GM19351 (cell line): ENCODE measurements at regions not wholly inside any gene's neighbourhood (a gene's known extent, or its start where the extent isn't known, plus 50 kb on each side); places are given as distances from the start of the nearest gene placed in this dataset.
A peak's percentile ranks its signal among the peaks of the same experiment; 100 is the strongest.

Experiments used
- ATAC-seq: cut with Tn5 transposase; IDR thresholded peaks from one replicate; pipeline ENCODE4 v1.9.1; 2021; ENCODE audit warnings: mild to moderate bottlenecking, moderate library complexity; ENCODE audit not compliant: unreplicated experiment

- no peak for ATAC-seq
These were observed 314.8 kb downstream of the DIPK2A start for GRCh38 chr3:144286235-144286910.

DNA sequence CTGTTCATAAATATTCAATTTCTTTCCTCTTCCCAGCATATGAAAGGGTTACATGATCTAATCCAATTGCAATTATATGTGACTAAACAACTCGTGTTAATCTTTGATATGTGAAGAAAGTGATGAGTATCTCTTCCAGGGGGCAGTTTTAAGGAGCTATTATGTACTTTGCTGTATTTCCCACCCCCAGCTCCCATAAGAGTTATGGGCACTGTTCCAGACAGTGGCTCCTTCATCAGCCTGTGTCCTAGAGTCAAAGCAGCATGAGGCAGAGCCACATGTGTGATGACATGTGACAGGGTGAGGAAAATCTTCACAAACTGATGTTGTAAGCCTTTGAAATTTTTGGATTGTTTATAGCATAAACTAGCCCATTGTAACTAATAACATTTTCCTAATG is 315.4 kb downstream of the DIPK2A start:
- no peak for ATAC-seq

- peak; percentile 77 for ATAC-seq
These were observed 317.4 kb downstream of the DIPK2A start for GRCh38 chr3:144289057-144289456.

DNA sequence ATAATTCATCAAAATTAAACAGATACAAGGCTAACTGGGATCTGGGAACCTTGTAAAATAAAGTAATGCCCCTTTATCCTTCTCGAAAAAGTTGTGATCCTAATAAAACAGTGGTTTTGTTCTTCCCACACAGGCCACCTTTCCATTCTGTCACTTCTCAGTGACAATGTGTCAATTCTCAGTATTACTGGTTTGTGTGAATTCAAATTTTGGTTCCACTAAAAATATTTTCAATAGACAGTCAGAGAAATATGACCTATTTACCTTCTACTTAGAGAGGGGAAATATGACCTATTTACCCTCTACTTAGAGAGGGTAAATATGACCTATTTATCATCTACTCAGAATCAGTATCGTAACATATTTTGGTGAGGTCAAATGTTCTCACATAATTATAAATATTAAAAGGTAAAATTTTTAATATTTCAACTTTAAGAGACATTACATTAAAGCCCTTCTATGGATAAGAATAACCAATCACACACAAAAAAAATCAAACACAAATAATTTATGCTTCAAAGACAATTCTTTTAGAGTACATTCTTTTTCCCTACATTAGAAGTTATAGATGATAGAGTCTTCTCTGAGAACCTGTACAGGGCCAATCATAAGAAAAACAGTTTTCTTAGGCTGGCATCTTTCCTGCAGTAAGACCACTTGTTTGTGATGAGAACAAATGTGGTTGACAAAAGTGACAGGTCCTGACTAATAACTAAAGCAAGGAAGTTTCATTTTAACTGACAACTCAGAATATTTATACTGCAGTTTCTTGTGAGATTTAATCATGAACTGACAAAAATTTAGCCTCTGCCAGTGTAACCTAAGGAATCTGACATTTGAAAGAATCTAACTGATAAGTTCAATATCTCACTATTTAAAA is 323.3 kb downstream of the DIPK2A start:
- ATAC-seq = peak; percentile 80

- no peak for ATAC-seq
These were observed 324.0 kb downstream of the DIPK2A start for GRCh38 chr3:144295613-144296012.

DNA sequence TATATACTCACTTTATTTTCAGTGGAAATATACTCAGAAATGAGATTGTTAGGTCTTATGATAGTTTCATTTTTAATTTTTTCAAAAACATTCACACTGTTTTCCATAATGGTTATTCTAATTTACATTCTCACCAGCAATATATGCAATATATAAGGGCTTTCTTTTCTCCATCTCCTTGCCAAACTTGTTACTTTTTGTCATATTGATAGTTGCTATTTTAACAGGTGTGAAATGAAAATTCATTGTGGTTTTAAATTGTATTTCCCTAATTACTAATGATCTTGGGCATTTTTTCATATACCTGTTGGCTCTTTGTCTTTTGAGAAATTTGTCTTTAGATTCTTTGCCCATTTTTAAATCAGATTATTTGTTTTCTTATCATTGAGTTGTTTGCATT is 325.2 kb downstream of the DIPK2A start:
- ATAC-seq = peak; percentile 36

- no peak for ATAC-seq
These were observed 330.2 kb downstream of the DIPK2A start for GRCh38 chr3:144301863-144302262.

- ATAC-seq = no peak
These were observed 336.3 kb downstream of the DIPK2A start for GRCh38 chr3:144307951-144308350.

GRCh38 chr3:144308396-144308795 is 336.8 kb downstream of the DIPK2A start:
- no peak for ATAC-seq

DNA sequence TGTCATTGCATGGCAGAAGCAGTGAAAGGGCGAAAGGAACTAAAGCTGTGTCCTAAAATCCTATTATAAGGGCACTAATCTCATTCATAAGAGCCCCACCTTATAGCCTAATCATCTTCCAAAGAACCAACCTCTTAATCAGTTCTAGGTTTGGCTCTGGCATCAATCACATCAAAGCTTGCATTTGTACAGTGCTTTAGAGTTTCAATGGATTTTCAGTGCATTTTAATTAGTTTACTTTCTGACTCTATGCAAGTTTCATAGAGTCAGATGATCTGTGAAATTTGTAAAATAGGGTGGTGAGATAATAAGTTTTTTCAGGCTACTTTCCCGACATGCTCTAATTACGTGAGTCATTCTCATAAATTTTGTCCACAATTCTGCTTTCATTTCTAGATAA is 341.1 kb downstream of the DIPK2A start:
- no peak for ATAC-seq

GRCh38 chr3:144314946-144315345 is 343.3 kb downstream of the DIPK2A start:
- no peak for ATAC-seq

GRCh38 chr3:144317961-144318360 is 346.3 kb downstream of the DIPK2A start:
- no peak for ATAC-seq

DNA sequence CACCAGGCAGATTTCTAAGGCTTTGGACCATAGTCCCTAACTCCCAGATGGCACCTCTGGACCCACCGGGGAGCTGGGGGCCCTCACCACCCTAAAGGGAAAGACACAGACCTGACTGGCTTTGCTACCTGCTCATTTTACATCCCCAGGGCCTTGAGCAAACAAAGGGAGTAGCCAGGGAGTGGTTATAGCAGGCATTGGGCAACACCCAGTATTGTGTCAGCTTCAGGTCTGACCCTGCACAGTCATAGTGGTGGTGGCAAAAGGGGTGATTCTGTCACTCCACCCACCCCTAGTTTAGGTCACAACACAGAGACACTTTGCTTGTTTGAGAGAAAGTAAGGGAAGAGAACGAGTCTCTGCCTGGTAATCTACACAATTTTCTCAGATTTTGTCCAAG is 352.5 kb downstream of the DIPK2A start:
- no peak for ATAC-seq

DNA sequence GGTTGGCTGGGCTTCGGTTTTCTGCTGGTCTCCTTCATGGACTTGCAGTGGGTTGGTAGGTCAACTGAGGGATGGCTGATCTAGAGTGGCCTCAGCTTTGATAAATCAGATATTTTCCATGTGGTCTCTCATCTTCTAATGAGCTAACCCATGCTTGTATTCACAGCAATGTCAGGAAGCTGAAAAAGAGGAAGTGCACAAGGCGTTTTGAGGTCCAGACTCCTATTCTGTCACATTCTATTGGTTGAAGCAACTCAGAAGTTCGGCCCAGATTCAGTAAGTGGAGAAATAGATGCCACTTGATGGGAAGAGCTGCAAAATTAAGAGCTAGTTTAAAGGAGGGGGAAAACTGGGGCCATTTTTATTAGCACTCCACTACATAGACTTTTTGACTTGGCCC is 361.2 kb downstream of the DIPK2A start:
- ATAC-seq = peak; percentile 57

DNA sequence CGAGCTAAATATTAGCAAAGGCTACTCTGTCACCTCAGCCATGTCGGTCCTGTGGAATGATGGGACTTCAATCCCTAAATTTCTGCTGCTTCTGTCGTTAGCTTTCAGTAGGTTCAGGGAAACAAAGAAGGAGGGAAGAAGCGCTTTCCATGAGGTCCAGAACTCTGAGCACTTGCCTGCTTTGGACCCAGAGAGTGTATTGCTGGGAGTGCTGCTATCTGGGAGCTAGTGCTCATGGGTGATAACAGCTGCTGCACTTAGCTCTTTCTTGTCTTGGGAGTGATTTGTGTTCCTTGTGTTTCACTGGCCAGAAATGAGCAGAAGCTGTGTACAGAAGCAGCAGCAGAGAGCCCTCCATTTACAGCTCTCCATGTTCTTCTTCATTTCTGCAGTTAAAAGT is 369.8 kb downstream of the DIPK2A start:
- ATAC-seq = no peak

- ATAC-seq = no peak
These were observed 371.7 kb downstream of the DIPK2A start for GRCh38 chr3:144343343-144343742.

DNA sequence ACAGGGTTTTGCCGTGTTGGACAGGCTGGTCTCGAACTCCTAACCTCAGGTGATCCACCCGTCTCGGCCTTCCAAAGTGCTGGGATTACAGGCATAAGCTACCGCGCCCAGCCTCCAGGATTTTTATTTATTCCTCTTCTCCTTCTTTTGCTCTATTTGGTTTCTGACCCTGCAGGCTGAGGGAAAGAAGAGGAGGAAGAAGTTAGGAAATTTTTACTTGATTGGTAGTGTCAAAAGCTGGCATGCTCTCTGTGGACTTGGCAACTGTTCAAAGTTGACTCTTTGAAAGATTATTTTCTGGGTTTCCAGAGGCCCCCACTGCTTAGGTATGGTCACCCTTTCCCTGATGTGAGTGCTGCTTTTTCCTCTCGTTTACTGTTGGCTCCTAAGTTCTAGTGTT is 372.2 kb downstream of the DIPK2A start:
- ATAC-seq = no peak

- no peak for ATAC-seq
These were observed 373.4 kb downstream of the DIPK2A start for GRCh38 chr3:144344925-144345548.

GRCh38 chr3:144350125-144350524 is 378.5 kb downstream of the DIPK2A start:
- no peak for ATAC-seq

- ATAC-seq = no peak
These were observed 379.4 kb downstream of the DIPK2A start for GRCh38 chr3:144351011-144351410.

DNA sequence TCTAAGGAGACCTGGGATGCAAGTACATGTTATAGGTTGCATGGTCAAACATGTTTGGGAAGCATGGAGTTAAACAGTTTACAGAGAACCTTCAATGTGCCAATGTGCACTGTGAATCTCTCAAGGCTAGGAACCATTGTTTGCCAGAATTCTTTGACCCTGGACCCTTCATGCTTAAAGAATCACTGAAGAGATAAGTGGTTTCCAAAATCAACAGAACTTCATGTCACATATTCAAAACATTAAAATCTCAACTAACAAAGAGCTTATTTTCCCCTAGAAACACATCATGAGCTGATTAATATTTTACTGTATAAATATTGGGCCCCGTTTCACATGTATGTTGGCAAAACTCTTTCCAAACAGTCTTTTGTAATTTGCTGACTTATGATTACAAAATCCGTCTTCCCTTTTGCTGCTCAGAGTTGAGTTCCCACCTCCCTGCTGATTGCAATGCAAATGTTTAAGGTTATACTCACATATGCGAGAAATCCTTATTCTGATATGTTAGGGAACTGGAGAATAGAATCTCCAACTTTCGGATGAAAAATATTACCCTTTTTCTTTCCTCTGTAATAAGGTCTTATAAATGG is 380.2 kb downstream of the DIPK2A start:
- no peak for ATAC-seq
